Stimulated activated naive CD8-positive, alpha-beta T cell treated with anti-CD3 and anti-CD28 coated beads, Interleukin-15, Interleukin-2, amounts not matched to agents 100 ng/mL and 50 ng/mL, for 24 hours (primary cell): ENCODE measurements at regions not wholly inside any gene's neighbourhood (a gene's known extent, or its start where the extent isn't known, plus 50 kb on each side); places are given as distances from the start of the nearest gene placed in this dataset.
"Not testable (repeated sequence)": the region's sequence is repeated elsewhere in the genome, so short reads cannot be mapped to it uniquely, and the experiment has no call there.

ENCODE experiments used
- H3K27ac Mint-ChIP-seq: one replicate; pipeline ENCODE4 v1.8.0; 2021; ENCODE audit warnings: mild to moderate bottlenecking, mixed read lengths
- H3K27me3 Mint-ChIP-seq: one replicate; pipeline ENCODE4 v1.8.0; 2021; ENCODE audit warnings: mixed read lengths
- H3K36me3 Mint-ChIP-seq: one replicate; pipeline ENCODE4 v1.8.0; 2021; ENCODE audit warnings: low read depth, mixed read lengths
- H3K4me1 Mint-ChIP-seq: one replicate; pipeline ENCODE4 v1.8.0; 2021; ENCODE audit warnings: low read depth, mixed read lengths
- H3K4me3 Mint-ChIP-seq: one replicate; pipeline ENCODE4 v1.8.0; 2021; ENCODE audit warnings: mild to moderate bottlenecking, mixed read lengths
- H3K9me3 Mint-ChIP-seq: one replicate; pipeline ENCODE4 v1.8.0; 2021; ENCODE audit warnings: mixed read lengths

DNA sequence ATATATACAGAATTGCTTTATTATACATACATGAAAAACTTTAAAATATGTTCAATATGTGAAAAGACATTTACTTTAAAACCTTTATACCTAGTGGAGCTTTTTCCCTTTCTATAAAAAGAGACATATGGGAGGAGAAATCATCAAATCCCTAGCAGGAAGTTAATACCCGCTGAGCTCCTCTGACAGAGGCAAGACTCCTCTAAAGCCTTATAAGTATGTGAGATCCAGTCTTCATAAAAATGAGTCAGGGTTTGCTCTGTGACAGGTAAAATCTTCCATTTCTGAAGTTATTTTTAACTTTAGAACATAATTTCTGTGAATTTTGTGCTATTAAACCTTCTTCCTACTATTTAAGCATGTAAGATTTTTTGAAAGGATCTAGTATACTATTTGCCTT, 634.4 kb upstream of the AADAT start:
- Mint-ChIP-seq H3K27me3 (no peaks in the 10 kb centered on the region), H3K27ac (no peak overlapping the region), H3K4me3 (no peak overlapping the region), H3K36me3 (no peaks in the 10 kb centered on the region), H3K4me1 (no peaks in the 10 kb centered on the region), H3K9me3 (peaks cover 4% of the 10 kb centered on the region)

DNA sequence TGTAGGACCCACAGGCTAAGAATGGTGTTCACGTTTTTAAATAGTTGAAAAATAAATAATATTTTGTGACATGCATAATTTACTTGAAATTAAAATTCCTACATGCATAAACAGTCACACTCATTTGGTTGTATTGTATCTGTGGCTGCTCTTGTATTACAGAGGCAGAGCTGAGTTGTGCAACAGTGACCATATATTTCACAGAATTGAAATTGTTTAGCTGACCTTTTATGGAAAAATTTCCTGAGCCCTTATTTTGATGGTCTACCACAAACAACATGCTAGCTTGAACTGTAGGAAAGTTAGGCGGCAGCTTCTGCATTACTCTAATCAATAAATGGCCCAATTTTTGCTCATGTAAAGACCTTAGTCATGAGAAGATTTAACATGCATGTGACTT, 633.4 kb upstream of the AADAT start:
- peaks cover 4% of the 10 kb centered on the region for H3K9me3 Mint-ChIP-seq
- H3K36me3 Mint-ChIP-seq = no peaks in the 10 kb centered on the region
- H3K4me3 Mint-ChIP-seq = no peak overlapping the region
- H3K4me1 Mint-ChIP-seq = no peaks in the 10 kb centered on the region
- H3K27me3 Mint-ChIP-seq = no peaks in the 10 kb centered on the region
- no peak overlapping the region for H3K27ac Mint-ChIP-seq

DNA sequence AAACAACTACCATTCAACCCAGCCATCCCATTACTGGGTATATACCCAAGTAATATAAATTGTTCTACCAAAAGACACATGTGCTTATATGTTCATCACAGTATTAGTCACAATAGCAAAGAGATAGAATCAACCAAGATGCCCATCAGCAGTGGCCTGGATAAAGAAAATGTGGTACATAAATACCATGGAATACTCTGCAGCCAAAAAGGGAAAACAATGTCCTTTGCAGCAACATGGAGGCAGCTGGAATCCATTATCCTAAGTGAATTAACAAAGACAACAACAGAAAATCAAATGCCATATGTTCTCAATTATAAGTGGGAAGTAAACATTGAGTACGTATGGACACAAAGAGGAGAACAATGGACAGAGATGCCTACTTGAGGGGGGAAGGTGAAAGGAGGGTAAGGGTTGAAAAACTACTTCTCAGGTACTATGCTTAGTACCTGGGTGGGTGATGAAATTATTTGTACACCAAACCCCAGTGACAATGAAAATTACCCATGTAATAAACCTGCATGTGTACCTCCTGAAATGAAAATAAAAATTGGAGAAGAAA, 632.1 kb upstream of the AADAT start:
- Mint-ChIP-seq H3K4me3 (no peak overlapping the region), H3K36me3 (no peaks in the 10 kb centered on the region), H3K4me1 (no peaks in the 10 kb centered on the region), H3K9me3 (peaks cover 4% of the 10 kb centered on the region), H3K27me3 (no peaks in the 10 kb centered on the region), H3K27ac (no peak overlapping the region)

DNA sequence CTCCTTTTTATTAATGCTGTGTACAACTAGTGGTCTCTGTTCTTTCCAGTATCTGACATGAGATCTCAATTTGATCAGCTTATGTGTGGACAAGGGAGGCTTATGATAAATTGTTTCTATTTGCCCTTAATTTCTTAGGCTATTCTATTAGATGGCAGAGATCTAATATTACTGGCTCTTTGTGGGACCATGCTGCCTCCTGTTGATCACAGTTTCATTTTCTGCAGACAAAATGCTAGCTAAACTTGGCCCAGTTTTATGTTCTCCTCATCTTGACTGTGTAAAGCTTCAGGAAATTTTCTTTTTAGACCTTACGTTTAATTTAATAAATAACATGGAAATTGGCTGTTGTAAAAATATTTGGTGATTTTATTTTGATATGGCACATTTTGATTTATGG, 627.1 kb upstream of the AADAT start:
- no peak overlapping the region for H3K4me3 Mint-ChIP-seq
- H3K9me3 Mint-ChIP-seq = peaks cover 3% of the 10 kb centered on the region
- no peaks in the 10 kb centered on the region for H3K36me3 Mint-ChIP-seq
- H3K27me3 Mint-ChIP-seq = no peaks in the 10 kb centered on the region
- H3K27ac Mint-ChIP-seq = no peak overlapping the region
- H3K4me1 Mint-ChIP-seq = no peaks in the 10 kb centered on the region

DNA sequence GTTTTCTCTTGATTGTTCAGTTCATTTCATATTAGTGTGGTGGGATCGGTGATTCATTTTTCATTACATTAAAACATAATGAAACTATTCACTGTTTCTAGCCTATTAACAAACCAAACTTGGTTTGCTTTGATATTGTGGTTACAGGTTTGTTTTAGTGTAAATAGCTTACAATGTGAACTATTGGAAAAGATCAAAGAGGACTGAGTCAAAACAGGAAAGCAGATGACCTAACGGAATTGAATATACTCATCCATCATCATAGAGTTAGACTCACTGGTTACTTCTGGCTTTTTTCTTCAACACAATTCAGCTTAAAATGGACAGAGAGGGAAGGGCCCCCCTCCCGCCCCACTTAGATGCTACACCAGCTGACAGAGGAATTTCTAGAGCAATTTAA, 616.2 kb upstream of the AADAT start:
- H3K4me1 Mint-ChIP-seq = no peaks in the 10 kb centered on the region
- no peak overlapping the region for H3K4me3 Mint-ChIP-seq
- no peaks in the 10 kb centered on the region for H3K27me3 Mint-ChIP-seq
- H3K27ac Mint-ChIP-seq = no peak overlapping the region
- no peaks in the 10 kb centered on the region for H3K36me3 Mint-ChIP-seq
- peaks cover 5% of the 10 kb centered on the region for H3K9me3 Mint-ChIP-seq

DNA sequence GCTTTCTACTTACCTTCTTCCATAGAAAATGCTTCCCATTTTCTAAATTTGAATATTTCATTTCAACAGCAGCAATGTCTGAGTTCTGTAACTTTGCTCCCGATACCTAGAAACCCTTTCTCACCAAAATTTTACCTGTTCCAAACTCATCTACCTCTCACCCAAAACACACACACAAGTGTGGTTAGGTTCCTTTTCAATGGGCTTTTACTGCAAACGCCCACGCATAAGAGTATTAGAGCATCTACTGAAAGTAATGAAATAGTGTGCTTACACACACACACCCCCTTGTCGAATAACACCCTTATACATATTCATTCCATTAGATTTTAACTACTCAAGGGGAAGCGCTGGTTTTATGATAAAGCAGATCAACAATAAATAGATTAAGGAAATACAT, 610.3 kb upstream of the AADAT start:
- peaks cover 11% of the 10 kb centered on the region for H3K9me3 Mint-ChIP-seq
- no peaks in the 10 kb centered on the region for H3K36me3 Mint-ChIP-seq
- no peaks in the 10 kb centered on the region for H3K4me1 Mint-ChIP-seq
- no peak overlapping the region for H3K4me3 Mint-ChIP-seq
- no peak overlapping the region for H3K27ac Mint-ChIP-seq
- H3K27me3 Mint-ChIP-seq = no peaks in the 10 kb centered on the region

DNA sequence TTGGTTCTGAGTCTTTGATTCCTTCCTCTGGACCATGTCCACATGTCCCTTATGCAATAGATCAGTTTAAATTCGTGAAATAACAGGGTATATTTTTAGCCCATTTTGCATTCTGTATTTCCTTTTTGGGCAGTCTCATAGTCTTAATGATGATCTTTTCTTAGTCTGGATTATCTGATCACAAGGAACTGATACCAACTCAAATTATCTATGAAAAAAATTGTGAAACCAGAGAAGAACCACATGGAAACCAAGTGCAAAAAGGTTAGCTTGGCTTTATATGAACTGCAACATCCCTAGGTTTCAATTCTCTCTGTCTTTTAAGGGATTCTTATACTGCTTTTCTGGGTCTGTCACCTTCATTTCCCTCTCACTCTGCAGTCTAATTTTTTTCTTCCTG, 608.6 kb upstream of the AADAT start:
- no peak overlapping the region for H3K4me3 Mint-ChIP-seq
- no peaks in the 10 kb centered on the region for H3K27me3 Mint-ChIP-seq
- H3K27ac Mint-ChIP-seq = no peak overlapping the region
- H3K9me3 Mint-ChIP-seq = peaks cover 11% of the 10 kb centered on the region
- no peaks in the 10 kb centered on the region for H3K4me1 Mint-ChIP-seq
- no peaks in the 10 kb centered on the region for H3K36me3 Mint-ChIP-seq

DNA sequence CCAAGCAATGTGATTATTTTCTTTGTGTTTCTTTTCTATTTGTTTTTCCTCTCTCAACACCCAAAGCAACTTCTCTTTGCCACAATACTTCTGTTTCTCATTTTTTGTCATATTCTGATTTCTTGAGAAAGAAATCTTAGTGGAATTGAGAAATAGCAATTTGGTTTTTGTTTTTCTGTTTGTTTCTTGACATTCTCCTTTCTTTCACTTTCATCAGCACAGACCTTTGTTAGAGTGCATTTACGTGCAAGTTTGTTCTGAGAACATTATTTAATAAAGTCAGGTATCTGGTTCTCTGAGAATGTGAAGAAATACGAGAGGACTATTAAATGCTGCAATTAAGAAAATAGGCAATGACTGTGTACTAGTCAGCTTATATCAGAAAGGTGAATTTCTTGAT, 608.1 kb upstream of the AADAT start:
- H3K4me3 Mint-ChIP-seq = no peak overlapping the region
- H3K36me3 Mint-ChIP-seq = no peaks in the 10 kb centered on the region
- H3K27ac Mint-ChIP-seq = no peak overlapping the region
- H3K9me3 Mint-ChIP-seq = peaks cover 11% of the 10 kb centered on the region
- H3K27me3 Mint-ChIP-seq = no peaks in the 10 kb centered on the region
- no peaks in the 10 kb centered on the region for H3K4me1 Mint-ChIP-seq

DNA sequence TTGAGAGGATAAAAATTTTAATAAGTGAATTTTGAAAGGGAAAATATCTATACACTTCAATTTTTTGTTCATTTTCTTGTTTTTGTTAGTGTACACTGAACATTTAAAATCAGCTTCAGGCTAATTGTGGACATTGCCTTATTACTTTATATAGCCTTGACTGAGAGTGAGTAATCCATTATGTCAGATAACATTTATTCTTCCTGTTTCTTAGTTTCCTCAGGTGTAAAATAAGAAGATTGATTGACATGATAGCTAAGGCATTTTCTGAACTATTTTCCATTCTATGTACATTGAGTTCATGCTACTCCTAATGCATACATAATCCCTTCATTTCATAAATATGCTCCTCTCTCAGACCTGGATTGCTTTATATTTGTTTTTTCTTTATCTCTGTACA, 607.3 kb upstream of the AADAT start:
- no peaks in the 10 kb centered on the region for H3K4me1 Mint-ChIP-seq
- H3K9me3 Mint-ChIP-seq = peaks cover 11% of the 10 kb centered on the region
- H3K4me3 Mint-ChIP-seq = no peak overlapping the region
- H3K27ac Mint-ChIP-seq = no peak overlapping the region
- H3K36me3 Mint-ChIP-seq = no peaks in the 10 kb centered on the region
- no peaks in the 10 kb centered on the region for H3K27me3 Mint-ChIP-seq

DNA sequence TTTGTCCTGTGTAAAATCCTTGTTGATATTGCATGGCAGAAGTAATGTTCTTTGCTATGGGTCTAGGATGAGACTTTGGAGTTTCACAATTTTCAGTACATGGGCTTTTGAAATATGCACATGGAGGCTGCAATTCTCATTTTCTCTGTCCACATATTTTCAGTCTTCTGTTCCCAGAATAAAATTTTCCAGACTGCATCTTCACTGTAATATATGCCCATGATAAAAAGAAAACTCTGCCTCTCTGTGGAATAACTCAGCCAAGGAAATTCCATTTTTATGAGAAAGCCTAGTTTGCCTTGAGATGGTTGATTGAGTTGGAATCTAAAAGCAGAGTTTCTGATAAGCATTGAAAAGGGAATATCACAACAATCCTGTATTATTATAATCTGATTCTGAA, 601.4 kb upstream of the AADAT start:
- no peaks in the 10 kb centered on the region for H3K4me1 Mint-ChIP-seq
- H3K9me3 Mint-ChIP-seq = peaks cover 4% of the 10 kb centered on the region
- no peaks in the 10 kb centered on the region for H3K36me3 Mint-ChIP-seq
- no peaks in the 10 kb centered on the region for H3K27me3 Mint-ChIP-seq
- no peak overlapping the region for H3K4me3 Mint-ChIP-seq
- no peak overlapping the region for H3K27ac Mint-ChIP-seq

DNA sequence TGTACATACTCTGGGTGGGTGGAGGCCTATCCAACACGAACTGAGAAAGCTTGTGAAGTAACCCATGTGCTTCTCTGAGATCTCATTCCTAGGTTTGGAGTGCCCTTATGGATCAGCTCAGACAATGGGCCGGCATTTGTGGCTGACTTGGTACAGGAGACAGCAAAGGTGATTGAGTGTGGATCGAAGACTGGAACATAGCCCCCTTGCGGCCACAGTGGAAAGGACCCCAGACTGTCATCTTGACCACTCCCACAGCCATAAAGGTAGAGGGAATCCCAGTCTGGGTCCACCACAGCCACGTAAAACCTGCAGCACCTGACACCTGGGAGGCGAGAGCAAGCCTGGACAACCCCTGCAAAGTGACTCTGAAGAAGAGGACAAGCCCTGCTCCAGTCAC, 598.0 kb upstream of the AADAT start:
- no peaks in the 10 kb centered on the region for H3K27me3 Mint-ChIP-seq
- H3K4me3 Mint-ChIP-seq = no peak overlapping the region
- no peaks in the 10 kb centered on the region for H3K4me1 Mint-ChIP-seq
- no peaks in the 10 kb centered on the region for H3K36me3 Mint-ChIP-seq
- H3K27ac Mint-ChIP-seq = no peak overlapping the region
- H3K9me3 Mint-ChIP-seq = peaks cover 4% of the 10 kb centered on the region

DNA sequence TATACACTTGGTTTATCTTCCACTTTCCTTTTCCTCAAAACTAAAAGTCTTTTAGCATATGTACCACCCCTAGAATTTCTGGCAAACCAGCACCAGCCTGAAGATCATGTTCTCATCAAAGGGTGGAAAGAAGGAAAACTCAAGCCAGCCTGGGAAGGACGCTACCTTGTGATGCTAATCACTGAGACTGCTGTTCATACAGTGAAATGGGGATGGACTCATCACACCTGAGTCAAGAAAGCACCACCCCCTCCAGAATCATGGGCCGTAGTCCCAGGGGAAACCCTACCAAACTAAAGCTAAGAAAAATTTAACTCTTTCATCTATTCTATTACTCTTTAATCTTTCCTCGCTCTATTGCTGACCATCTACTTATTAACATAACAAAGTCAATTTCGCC, 595.9 kb upstream of the AADAT start:
- H3K36me3 Mint-ChIP-seq, H3K4me3 Mint-ChIP-seq: not testable (repeated sequence)

DNA sequence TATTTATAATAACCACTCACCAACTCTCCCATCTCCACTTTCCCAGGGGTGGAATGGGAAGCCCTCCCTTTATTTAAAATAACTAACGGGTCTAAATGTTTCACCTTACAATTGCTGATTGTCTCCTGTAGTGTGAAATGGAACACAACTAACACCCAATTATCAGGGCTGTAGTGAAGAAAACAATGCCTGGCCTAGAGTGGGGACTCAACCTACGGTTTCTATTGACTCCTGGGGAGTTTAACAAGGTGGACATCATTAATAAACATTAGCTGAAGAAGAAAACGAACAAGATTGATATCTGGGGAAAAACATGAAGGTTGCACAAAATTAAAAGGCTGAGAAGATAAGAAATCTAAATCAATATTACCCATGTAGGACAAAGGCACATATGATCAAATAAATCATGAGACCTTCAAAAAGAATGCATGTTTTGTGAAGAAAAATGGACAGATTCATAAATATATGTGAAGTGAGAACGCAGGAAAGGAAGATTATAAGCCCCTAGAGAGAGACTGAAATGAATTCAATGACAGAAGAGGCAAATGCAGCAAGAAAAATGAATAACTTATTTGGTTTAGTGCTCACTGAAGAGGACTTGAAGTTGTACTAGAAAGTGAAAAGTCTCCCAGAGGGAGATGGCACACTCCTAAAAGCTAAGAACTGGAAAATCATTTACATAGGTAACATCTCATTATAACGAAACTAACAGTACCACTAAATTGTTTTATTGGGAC, 593.0 kb upstream of the AADAT start:
- H3K36me3 Mint-ChIP-seq = no peaks in the 10 kb centered on the region
- H3K4me3 Mint-ChIP-seq = no peak overlapping the region
- H3K27me3 Mint-ChIP-seq = no peaks in the 10 kb centered on the region
- no peaks in the 10 kb centered on the region for H3K4me1 Mint-ChIP-seq
- H3K9me3 Mint-ChIP-seq = peaks cover 11% of the 10 kb centered on the region
- no peak overlapping the region for H3K27ac Mint-ChIP-seq

More for the DNA sequence above, 595.9 kb upstream of the AADAT start:
- not testable (repeated sequence) for H3K9me3 Mint-ChIP-seq, H3K27ac Mint-ChIP-seq, H3K27me3 Mint-ChIP-seq, H3K4me1 Mint-ChIP-seq

DNA sequence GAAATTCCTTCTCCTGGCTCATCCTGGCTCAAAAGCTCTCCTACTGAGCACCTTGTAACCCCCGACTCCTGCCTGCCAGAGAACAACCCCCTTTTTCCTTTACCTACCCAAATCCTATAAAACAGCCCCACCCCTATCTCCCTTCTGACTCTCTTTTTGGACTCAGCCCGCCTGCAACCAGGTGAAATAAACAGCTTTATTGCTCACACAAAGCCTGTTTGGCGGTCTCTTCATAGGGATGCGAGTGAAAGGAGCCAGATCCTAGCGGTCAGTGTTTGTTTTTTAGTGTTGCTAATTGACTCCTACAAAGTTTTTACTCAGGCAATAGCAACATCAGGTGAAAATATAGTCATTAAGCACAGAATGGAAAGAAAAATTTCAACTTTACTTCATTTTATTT, 592.3 kb upstream of the AADAT start:
- H3K36me3 Mint-ChIP-seq, H3K4me3 Mint-ChIP-seq, H3K27me3 Mint-ChIP-seq, H3K27ac Mint-ChIP-seq, H3K4me1 Mint-ChIP-seq: not testable (repeated sequence)
- H3K9me3 Mint-ChIP-seq = peaks cover 12% of the 10 kb centered on the region

DNA sequence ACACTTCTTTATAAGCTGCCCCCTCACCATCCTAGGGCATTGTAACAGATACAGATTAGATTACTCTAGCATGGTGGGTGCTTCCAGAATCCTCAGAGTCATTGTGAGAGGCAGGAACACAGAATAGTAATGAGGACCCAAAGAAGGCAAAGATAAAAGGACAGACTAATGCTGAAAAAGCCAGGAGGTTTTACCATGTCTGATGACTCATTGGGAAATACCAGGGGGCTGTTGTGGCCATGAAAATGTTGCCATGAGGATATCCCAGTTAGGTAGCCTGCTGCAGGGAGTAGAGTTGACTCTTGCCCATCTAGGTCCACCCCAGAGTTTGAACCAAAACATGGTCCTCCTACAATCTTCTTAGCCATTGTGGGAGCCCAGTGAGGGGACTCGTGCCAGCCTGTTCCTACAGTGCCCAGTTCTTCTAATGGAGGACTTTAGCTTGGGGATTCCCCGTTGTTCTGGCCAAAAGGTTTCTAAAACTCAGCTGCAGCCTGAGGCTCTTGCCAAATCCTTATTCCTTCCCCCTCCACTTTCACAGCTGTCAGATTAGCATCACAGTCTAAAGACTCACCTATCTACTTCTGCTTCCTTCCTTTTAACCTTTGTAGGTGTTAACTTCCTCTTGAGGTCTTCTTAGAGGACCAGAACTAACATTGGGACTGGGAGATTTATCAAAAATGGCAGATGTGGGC, 586.0 kb upstream of the AADAT start:
- no peaks in the 10 kb centered on the region for H3K4me1 Mint-ChIP-seq
- no peak overlapping the region for H3K27ac Mint-ChIP-seq
- no peaks in the 10 kb centered on the region for H3K27me3 Mint-ChIP-seq
- no peak overlapping the region for H3K4me3 Mint-ChIP-seq
- H3K36me3 Mint-ChIP-seq = no peaks in the 10 kb centered on the region
- H3K9me3 Mint-ChIP-seq = peaks cover 17% of the 10 kb centered on the region

DNA sequence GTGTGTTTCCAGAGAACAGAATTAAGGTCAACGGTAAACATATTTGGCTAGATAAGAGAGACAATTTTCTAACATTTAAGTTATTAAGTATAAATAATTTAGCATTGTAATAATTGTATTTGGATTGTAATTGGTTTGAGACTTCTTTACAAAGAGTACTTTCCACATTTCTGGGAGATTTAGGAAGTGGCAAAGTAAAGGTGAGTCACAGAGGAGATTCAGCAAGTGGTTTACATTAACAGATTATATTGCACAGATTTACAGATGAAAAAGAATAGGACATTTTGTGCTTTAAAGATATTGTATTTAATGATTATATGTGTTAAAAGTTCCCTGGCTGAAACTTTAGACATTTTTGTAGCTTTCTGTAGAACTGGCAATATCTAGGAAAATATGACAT, 584.4 kb upstream of the AADAT start:
- H3K4me3 Mint-ChIP-seq = no peak overlapping the region
- no peak overlapping the region for H3K27ac Mint-ChIP-seq
- no peaks in the 10 kb centered on the region for H3K36me3 Mint-ChIP-seq
- no peaks in the 10 kb centered on the region for H3K27me3 Mint-ChIP-seq
- H3K9me3 Mint-ChIP-seq = peaks cover 24% of the 10 kb centered on the region
- H3K4me1 Mint-ChIP-seq = no peaks in the 10 kb centered on the region
